Activated CD4-positive, alpha-beta memory T cell treated with anti-CD3 and anti-CD28 coated beads, Interleukin-2, amount 10 ng/mL, durations not matched to agents 7 days and 5 days (primary cell): ENCODE measurements at regions not wholly inside any gene's neighbourhood (a gene's known extent, or its start where the extent isn't known, plus 50 kb on each side); places are given as distances from the start of the nearest gene placed in this dataset.
"Not testable (repeated sequence)": the region's sequence is repeated elsewhere in the genome, so short reads cannot be mapped to it uniquely, and the experiment has no call there.

ENCODE experiments used
- CTCF ChIA-PET: fragments of 350-600 bp; sonication (Branson Sonifier 250); formaldehyde crosslinking; loops from one replicate; lab custom pipeline; 2021; ENCODE audit warnings: antibody characterized with exemption, inconsistent platforms; lab: Charles Lee
- POLR2A ChIA-PET: fragments of 350-600 bp; sonication (Branson Sonifier 250); formaldehyde crosslinking; loops from one replicate; lab custom pipeline; 2021; ENCODE audit warnings: antibody characterized with exemption; lab: Charles Lee
- DNase-seq: peaks from one replicate; pipeline ENCODE4 v3.0.0-alpha.2; 2020
- H3K27ac Mint-ChIP-seq: one replicate; pipeline ENCODE4 v1.8.0; 2021; ENCODE audit warnings: mild to moderate bottlenecking, mixed read lengths
- H3K27me3 Mint-ChIP-seq: one replicate; pipeline ENCODE4 v1.8.0; 2021; ENCODE audit warnings: mixed read lengths
- H3K36me3 Mint-ChIP-seq: one replicate; pipeline ENCODE4 v1.8.0; 2021; ENCODE audit warnings: low read depth, mixed read lengths
- H3K4me1 Mint-ChIP-seq: one replicate; pipeline ENCODE4 v1.8.0; 2021; ENCODE audit warnings: mixed read lengths
- H3K4me3 Mint-ChIP-seq: one replicate; pipeline ENCODE4 v1.8.0; 2021; ENCODE audit warnings: mild to moderate bottlenecking, mixed read lengths
- H3K9me3 Mint-ChIP-seq: one replicate; pipeline ENCODE4 v1.8.0; 2021; ENCODE audit warnings: mixed read lengths

DNA sequence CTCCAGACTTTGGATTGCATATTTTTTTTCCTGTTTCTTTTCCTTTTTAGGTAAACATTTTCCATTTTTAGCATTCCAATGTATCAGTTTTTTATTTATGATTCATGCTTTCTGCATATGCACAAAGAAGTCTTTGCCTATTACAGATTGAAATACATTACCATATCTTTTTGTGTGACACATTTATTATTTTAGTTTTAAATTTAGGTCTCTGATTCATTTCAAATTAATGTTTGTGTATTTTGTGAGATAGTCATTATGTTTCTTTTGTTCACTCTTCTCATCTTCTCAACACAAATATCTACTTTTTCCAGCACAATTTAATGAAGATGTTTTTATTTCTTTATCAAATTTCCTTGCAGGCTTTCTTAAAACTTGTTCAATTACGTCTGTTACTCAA, 838.0 kb upstream of the CDH18 start:
- H3K9me3 Mint-ChIP-seq, H3K4me1 Mint-ChIP-seq, DNase-seq, H3K4me3 Mint-ChIP-seq, H3K36me3 Mint-ChIP-seq, H3K27me3 Mint-ChIP-seq, H3K27ac Mint-ChIP-seq, CTCF ChIA-PET, POLR2A ChIA-PET: not testable (repeated sequence)

DNA sequence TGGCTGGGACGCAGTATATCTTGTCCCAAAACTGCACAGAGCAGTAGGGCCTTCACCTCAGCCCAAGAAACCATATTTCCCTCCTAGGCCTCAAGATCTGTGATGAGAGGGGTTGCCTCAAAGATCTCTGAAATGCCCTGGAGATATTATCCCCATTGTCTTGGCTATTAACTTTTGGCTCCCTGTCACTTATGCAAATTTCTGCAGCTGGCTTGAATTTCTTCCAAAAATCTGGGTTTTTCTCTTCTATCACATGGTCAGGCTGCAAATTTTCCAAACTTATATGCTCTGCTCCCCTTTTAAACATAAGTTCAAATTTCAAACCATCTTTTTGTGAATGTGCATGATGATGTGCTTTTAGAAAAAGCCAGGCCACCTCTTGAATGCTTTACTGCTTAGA, 809.2 kb upstream of the CDH18 start:
- H3K4me1 Mint-ChIP-seq, CTCF ChIA-PET, H3K9me3 Mint-ChIP-seq, H3K27me3 Mint-ChIP-seq, POLR2A ChIA-PET, DNase-seq, H3K4me3 Mint-ChIP-seq, H3K27ac Mint-ChIP-seq, H3K36me3 Mint-ChIP-seq: not testable (repeated sequence)

DNA sequence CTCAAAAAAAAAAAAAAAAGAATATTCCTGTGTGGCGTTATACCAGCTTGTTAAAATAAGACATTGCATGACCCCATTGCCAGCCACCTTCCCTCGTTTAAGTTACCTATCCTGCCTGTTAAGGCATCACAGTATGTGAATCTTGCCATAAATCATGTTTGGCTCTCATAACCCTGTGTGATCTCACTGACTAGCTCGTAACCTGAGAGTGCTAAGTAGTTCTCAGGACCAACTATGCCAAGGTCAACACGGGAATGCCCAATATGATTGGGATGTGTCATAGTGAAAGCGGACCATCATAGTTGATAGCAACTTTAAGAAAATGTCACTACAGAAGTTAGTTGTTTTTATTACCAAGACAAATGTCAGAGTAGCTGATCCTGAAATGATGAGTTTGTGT, 796.8 kb upstream of the CDH18 start:
- H3K9me3 Mint-ChIP-seq, POLR2A ChIA-PET, DNase-seq, H3K4me3 Mint-ChIP-seq, H3K36me3 Mint-ChIP-seq, H3K27ac Mint-ChIP-seq, H3K4me1 Mint-ChIP-seq, H3K27me3 Mint-ChIP-seq, CTCF ChIA-PET: not testable (repeated sequence)

DNA sequence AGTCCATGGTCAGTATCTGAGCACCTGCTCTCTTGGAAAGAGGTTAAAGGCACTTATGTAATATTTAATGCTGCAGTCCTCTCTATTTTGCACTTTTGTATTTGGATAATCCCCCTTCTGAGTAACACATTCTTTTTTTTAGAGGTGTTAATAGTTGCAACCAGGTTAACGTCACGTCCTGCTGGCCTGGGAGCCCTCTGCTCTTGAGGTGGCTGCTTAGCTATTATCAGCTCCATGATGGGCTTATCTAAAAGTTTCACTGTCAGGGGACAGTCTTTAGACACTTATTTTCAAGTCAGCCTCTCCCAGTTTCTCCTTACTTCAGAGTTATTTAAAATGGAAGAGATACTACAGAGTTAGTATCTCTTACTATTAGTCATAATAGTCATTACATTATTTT, 795.5 kb upstream of the CDH18 start:
- H3K4me3 Mint-ChIP-seq, H3K36me3 Mint-ChIP-seq, H3K9me3 Mint-ChIP-seq, H3K27ac Mint-ChIP-seq, POLR2A ChIA-PET, DNase-seq, H3K27me3 Mint-ChIP-seq, H3K4me1 Mint-ChIP-seq, CTCF ChIA-PET: not testable (repeated sequence)

DNA sequence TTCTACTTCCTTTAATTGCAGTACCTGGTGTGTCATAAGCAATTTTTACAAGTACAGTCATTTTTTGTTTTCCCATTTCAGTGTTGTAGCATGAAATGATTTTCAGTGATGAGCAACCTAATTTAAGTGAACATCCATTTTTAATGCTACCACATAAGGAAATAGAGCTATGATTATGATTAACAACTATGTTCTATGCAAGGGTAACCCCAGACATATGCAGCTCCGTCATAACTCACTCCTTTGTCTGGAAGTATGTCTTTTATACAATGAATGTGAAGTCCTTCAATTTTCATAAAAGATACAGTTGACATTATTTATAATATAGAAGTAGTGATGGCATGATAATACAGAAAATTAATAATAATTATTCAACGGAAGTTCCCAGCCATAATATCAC, 783.3 kb upstream of the CDH18 start:
- H3K4me1 Mint-ChIP-seq, H3K9me3 Mint-ChIP-seq, H3K27ac Mint-ChIP-seq, POLR2A ChIA-PET, CTCF ChIA-PET, H3K4me3 Mint-ChIP-seq, H3K27me3 Mint-ChIP-seq, H3K36me3 Mint-ChIP-seq, DNase-seq: not testable (repeated sequence)

DNA sequence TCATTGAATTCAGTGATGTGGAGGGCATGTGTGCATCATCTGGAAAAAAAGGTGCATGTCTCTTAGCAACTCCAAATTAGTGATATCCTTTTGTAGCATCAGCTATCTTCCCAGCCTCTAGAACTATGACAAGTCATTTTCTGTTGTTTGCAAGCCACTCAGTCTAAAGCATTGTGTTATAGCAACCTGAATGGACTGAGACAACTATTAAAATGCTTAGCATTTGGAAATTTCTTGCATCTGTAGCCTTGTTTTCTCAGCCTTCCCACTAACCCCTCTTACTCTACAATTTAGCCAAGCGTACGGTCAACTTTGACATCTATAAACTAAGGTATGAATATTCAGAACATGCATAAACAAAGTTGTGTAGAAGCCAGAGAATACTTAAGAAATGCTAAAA, 777.1 kb upstream of the CDH18 start:
- H3K4me3 Mint-ChIP-seq, H3K27ac Mint-ChIP-seq, H3K27me3 Mint-ChIP-seq, POLR2A ChIA-PET, H3K36me3 Mint-ChIP-seq, H3K4me1 Mint-ChIP-seq, DNase-seq, H3K9me3 Mint-ChIP-seq, CTCF ChIA-PET: not testable (repeated sequence)

DNA sequence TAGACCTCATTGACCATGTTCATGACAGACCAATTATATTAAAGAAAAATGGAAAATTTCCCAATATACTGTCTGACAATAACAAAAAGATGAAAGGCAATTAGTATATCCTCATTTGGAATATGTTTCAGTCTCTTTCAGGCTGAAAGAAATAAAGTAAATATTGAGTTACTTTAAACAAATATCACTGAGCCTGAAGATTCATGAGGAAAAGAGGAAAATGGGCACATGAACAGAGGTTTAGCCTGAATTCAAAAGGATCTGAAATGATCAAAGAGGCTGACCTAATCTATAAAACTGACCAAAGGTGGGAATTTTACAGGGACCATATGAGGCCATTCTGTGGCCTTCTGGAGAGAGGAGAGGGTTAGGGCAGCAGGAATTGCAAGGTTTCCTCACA, 771.5 kb upstream of the CDH18 start:
- POLR2A ChIA-PET, H3K27me3 Mint-ChIP-seq, H3K27ac Mint-ChIP-seq, H3K4me3 Mint-ChIP-seq, H3K9me3 Mint-ChIP-seq, CTCF ChIA-PET, DNase-seq, H3K36me3 Mint-ChIP-seq, H3K4me1 Mint-ChIP-seq: not testable (repeated sequence)

DNA sequence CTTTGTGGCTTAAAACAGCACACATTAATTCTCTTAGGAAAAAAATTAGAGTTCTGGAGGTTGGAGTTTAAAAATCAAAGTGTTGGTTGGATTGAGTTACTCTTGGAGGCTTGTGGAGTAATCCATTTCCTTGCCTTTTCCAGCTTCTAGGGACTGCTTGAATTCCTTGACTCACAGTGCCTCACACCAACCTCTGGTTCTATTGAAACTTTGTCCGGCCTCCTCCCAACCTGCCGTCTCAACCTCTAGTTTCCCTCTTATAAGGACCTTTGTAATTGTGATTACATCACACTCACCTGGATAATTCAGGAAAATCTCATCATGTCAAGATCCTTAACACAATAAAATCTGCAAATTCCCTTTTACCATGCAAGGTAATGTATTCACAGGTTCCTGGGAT, 764.2 kb upstream of the CDH18 start:
- POLR2A ChIA-PET, H3K27ac Mint-ChIP-seq, H3K4me3 Mint-ChIP-seq, DNase-seq, H3K9me3 Mint-ChIP-seq, H3K36me3 Mint-ChIP-seq, H3K4me1 Mint-ChIP-seq, H3K27me3 Mint-ChIP-seq, CTCF ChIA-PET: not testable (repeated sequence)

DNA sequence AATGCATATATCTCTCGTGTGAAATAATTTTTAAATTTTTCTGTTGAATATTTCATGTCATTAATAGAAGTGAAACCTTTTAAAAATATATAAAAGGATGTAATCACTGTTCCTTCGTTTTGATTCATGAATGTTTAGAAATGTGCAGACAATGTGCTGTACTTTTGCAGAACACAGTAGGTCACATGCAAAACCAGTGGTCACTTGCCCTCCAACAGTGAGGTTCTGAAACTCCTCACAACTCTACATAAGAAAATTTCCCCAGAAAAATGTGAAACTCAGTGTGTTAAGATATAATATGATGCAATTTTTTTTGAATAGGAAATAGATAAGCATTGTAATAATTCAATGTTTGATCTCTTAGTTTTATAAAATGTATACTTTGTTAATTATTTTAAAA, 747.7 kb upstream of the CDH18 start:
- H3K36me3 Mint-ChIP-seq, H3K9me3 Mint-ChIP-seq, H3K27me3 Mint-ChIP-seq, DNase-seq, CTCF ChIA-PET, POLR2A ChIA-PET, H3K27ac Mint-ChIP-seq, H3K4me3 Mint-ChIP-seq, H3K4me1 Mint-ChIP-seq: not testable (repeated sequence)

DNA sequence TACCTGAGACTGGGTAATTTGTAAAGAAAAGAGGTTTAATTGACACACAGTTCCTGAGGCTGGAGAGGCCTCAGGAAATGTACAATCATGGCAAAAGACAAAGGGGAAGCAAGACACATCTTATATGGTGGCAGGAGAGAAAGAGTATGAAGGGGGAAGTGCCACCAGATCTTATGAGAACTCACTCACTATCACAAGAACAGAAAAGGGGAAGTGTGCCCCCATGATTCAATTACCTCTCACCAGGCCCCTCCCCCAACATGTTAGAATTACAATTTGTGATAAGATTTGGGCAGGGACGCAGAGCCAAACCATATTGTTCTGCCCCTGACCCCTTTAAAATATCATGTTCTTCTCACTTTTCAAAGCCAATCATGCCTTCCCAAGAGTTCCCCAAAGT, 744.2 kb upstream of the CDH18 start:
- H3K9me3 Mint-ChIP-seq, H3K4me3 Mint-ChIP-seq, H3K27me3 Mint-ChIP-seq, H3K27ac Mint-ChIP-seq, DNase-seq, POLR2A ChIA-PET, CTCF ChIA-PET, H3K4me1 Mint-ChIP-seq, H3K36me3 Mint-ChIP-seq: not testable (repeated sequence)

DNA sequence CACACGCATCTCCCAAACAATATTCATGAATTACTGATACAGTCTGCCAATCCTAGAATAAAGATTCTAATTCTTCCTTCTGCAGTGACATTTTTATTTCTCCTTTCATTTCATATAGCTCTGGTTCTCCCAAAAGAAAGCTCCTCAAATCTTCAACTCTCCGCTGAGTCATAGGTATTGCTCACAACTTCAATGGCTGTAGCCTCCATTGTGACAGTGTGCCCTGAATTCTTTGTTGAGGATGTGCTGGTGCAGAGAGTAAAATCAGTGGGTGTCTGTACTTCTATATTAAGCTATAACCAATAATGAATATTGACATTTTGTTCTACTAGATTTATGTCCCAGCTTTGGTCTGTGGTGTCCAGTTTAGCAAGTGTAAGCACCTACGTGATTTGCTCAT, 733.3 kb upstream of the CDH18 start:
- H3K4me3 Mint-ChIP-seq, H3K27me3 Mint-ChIP-seq, H3K27ac Mint-ChIP-seq, H3K4me1 Mint-ChIP-seq, H3K36me3 Mint-ChIP-seq, H3K9me3 Mint-ChIP-seq, CTCF ChIA-PET, DNase-seq, POLR2A ChIA-PET: not testable (repeated sequence)

DNA sequence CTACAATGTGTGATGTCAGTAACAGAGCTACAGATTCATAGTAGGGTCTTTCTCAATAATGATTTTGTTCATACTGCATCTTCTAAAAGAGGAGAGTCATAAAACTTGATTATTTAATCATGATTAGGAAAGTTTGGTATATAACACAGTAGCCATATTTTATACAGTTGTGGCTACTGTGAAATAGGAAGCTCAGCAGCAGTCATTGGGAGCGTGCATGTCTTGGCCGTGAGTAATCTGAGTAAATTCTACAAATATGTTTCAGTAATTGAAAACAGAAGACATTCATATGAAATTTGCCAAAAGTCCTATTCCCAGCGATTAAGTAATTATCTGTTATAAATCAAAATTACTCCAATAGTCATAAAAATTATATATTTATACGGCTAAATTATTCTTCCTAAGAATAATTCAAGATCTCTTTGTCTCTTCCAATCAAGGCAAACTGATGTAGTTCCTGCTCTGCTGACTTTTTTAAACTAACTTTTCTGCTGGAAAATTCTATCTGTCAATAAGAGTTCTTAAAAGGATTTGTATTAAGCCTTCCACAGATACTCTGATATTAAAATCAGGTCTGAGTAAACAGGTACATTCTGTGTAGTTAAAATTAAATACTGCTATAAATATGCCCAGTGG, 723.6 kb upstream of the CDH18 start:
- H3K36me3 Mint-ChIP-seq, H3K9me3 Mint-ChIP-seq, DNase-seq, H3K27ac Mint-ChIP-seq, CTCF ChIA-PET, H3K4me1 Mint-ChIP-seq, H3K4me3 Mint-ChIP-seq, POLR2A ChIA-PET, H3K27me3 Mint-ChIP-seq: not testable (repeated sequence)

DNA sequence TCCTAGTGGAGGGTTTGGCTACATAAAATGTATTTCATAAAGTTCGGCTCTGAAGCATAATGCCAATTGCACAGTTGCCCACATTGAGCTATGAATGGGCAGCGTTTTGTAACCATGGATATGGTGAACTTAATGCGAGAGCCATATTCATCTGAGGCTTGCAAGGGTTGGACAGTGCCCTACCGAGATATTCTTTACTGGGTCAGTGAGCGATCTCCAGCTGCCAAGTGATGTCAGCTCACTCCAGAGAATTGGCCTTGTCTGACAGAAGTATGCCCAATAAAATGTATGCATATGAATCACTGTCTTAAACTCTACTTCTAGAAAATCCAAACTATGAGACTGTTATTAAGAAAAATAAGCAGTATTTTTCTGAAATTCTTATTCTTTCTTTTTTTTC, 719.6 kb upstream of the CDH18 start:
- H3K4me3 Mint-ChIP-seq, CTCF ChIA-PET, H3K9me3 Mint-ChIP-seq, H3K27me3 Mint-ChIP-seq, DNase-seq, H3K36me3 Mint-ChIP-seq, H3K4me1 Mint-ChIP-seq, POLR2A ChIA-PET, H3K27ac Mint-ChIP-seq: not testable (repeated sequence)

DNA sequence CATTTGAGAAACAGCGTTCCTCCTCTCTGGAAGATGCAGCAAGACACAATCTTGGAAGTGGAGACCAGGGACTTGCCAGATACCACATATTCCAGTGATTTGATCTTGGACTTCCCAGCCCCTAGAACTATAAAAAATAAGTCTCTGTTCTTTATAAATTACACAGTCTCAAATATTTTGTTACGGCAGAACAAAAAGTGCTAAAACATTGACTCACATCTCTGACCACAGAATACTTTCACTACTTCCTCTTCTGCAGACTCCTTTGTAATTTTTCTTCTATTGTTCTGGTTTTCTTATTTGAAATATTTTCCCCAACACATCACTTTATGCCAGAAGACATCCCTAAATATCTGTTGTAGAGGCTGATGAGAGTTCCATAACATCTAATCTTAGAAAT, 706.1 kb upstream of the CDH18 start:
- ChIA-PET CTCF (no interaction called here), POLR2A (no interaction called here)
- no peak overlapping the region for H3K27ac Mint-ChIP-seq
- H3K4me1 Mint-ChIP-seq: no peaks in the 10 kb centered on the region
- no peak for DNase-seq
- H3K4me3 Mint-ChIP-seq: no peak overlapping the region
- H3K9me3 Mint-ChIP-seq: peaks cover 3% of the 10 kb centered on the region
- H3K27me3 Mint-ChIP-seq: no peaks in the 10 kb centered on the region
- H3K36me3 Mint-ChIP-seq: no peaks in the 10 kb centered on the region

DNA sequence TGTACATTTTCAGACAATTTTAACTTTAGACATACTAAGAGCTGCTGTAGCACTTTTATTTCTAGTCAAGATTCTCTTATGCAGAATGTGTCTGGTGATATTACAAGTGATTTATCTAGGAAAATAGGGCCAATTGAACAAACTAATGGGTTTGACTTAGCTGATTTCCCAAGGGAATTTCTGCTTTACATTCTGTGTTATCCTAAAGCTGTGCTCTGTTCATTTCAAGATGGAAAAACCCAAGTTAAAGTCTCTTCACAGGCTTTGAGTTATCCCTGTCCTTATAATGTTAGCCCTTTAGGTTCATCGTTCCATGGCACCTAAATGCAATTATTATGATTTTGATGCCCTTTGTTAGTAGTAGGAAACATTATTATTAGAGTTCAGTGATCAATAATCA, 704.9 kb upstream of the CDH18 start:
- CTCF ChIA-PET: no interaction called here

More for the DNA sequence above, 704.9 kb upstream of the CDH18 start:
- Mint-ChIP-seq H3K4me3 (no peak overlapping the region), H3K36me3 (no peaks in the 10 kb centered on the region), H3K4me1 (no peaks in the 10 kb centered on the region), H3K27ac (no peak overlapping the region), H3K9me3 (peaks cover 6% of the 10 kb centered on the region), H3K27me3 (no peaks in the 10 kb centered on the region)
- POLR2A ChIA-PET: no interaction called here
- no peak for DNase-seq
